IMR-90 (cell line): ENCODE measurements at regions not wholly inside any gene's neighbourhood (a gene's known extent, or its start where the extent isn't known, plus 50 kb on each side); places are given as distances from the start of the nearest gene placed in this dataset.

Experiments used
- ATAC-seq: fragments of 200-7000 bp; cut with Tn5 transposase; 2 replicates; pipeline ENCODE4 v1.9.1; 2020; ENCODE audit warnings: low read depth, mild to moderate bottlenecking, moderate library complexity
- BruUV-seq: library from RNA; stranded (reverse); fragments of 400-500 nt; replicated peaks from 2 replicates; lab custom pipeline; 2021; lab: Mats Ljungman, UMichigan
- CTCF ChIA-PET: fragments of 300-600 bp; formaldehyde crosslinking; extraction: SDS; loops from one replicate; lab custom pipeline; 2021; ENCODE audit warnings: antibody characterized with exemption; lab: Yijun Ruan, JAX
- POLR2A ChIA-PET: fragments of 300-600 bp; sonication (Branson Sonifier 250); formaldehyde crosslinking; loops from one replicate; lab custom pipeline; 2022; ENCODE audit warnings: antibody characterized with exemption; ENCODE audit not compliant: unreplicated experiment; lab: Charles Lee
- DNase-seq: peaks from one replicate; pipeline ENCODE4 v3.0.0; 2013
- H2AFZ ChIP-seq: replicated peaks from 2 replicates; pipeline ENCODE3; 2013; ENCODE audit warnings: low read length, mild to moderate bottlenecking; ENCODE audit not compliant: poor library complexity
- H2AK5ac ChIP-seq: 2 replicates; pipeline ENCODE4 v1.6.1; 2013; ENCODE audit warnings: low read depth, low read length, inconsistent platforms
- H2AK9ac ChIP-seq: replicated peaks from 2 replicates; pipeline ENCODE3; 2013; ENCODE audit warnings: mild to moderate bottlenecking, low read depth, low read length, moderate library complexity; ENCODE audit not compliant: poor library complexity
- H2BK120ac ChIP-seq: 2 replicates; pipeline ENCODE4 v1.6.1; 2013; ENCODE audit warnings: low read depth, low read length, inconsistent platforms
- H2BK15ac ChIP-seq: 3 replicates; pipeline ENCODE4 v1.6.1; 2013; ENCODE audit warnings: low read depth, low read length, inconsistent platforms
- H2BK20ac ChIP-seq: 2 replicates; pipeline ENCODE4 v1.6.1; 2013; ENCODE audit warnings: low read depth, mild to moderate bottlenecking, inconsistent platforms, low read length, moderate library complexity
- H2BK5ac ChIP-seq: 2 replicates; pipeline ENCODE4 v1.6.1; 2013; ENCODE audit warnings: mild to moderate bottlenecking, low read depth, low read length, inconsistent platforms; ENCODE audit not compliant: poor library complexity, severe bottlenecking
- H3K14ac ChIP-seq: replicated peaks from 2 replicates; pipeline ENCODE4 v1.6.1; 2013; ENCODE audit warnings: low read depth, low read length, inconsistent platforms
- H3K18ac ChIP-seq: 2 replicates; pipeline ENCODE4 v1.6.1; 2013; ENCODE audit warnings: low read depth, low read length, control low read depth
- H3K23ac ChIP-seq: 2 replicates; pipeline ENCODE4 v1.6.1; 2013; ENCODE audit warnings: low read depth, low read length, inconsistent platforms
- H3K27ac ChIP-seq: 2 replicates; pipeline ENCODE4 v1.5.1; 2013; ENCODE audit warnings: mild to moderate bottlenecking, control low read depth, low read length; ENCODE audit not compliant: insufficient read depth
- H3K27me3 ChIP-seq: 2 replicates; pipeline ENCODE4 v1.6.1; 2013; ENCODE audit warnings: low read length; ENCODE audit not compliant: control insufficient read depth, insufficient read depth
- H3K36me3 ChIP-seq: 2 replicates; pipeline ENCODE4 v1.6.1; 2013; ENCODE audit warnings: low read length, mixed read lengths; ENCODE audit not compliant: control insufficient read depth, insufficient read depth
- H3K4ac ChIP-seq: 2 replicates; pipeline ENCODE4 v1.6.1; 2013; ENCODE audit warnings: low read depth, low read length, inconsistent platforms
- H3K4me1 ChIP-seq: 2 replicates; pipeline ENCODE4 v1.6.1; 2013; ENCODE audit warnings: low read length, mixed read lengths; ENCODE audit not compliant: control insufficient read depth, insufficient read depth
- H3K4me2 ChIP-seq: 2 replicates; pipeline ENCODE4 v1.6.1; 2013; ENCODE audit warnings: low read depth, mild to moderate bottlenecking, control low read depth, low read length, moderate library complexity
- H3K4me3 ChIP-seq: 2 replicates; pipeline ENCODE4 v1.5.1; 2013; ENCODE audit warnings: low read depth, mild to moderate bottlenecking, control low read depth, low read length, moderate library complexity; ENCODE audit not compliant: insufficient read depth
- H3K56ac ChIP-seq: 2 replicates; pipeline ENCODE4 v1.6.1; 2013; ENCODE audit warnings: low read length, inconsistent platforms; ENCODE audit not compliant: insufficient read depth; ENCODE audit errors: extremely low read depth
- H3K79me1 ChIP-seq, 2 experiments: 2 replicates each; pipeline ENCODE4 v1.6.1; 2013; ENCODE audit warnings: low read length in 2 of 2, inconsistent platforms in 1 of 2, low read depth in 1 of 2
- H3K9ac ChIP-seq: 2 replicates; pipeline ENCODE4 v1.6.1; 2013; ENCODE audit warnings: low read depth, low read length, control low read depth
- H3K9me1 ChIP-seq: 2 replicates; pipeline ENCODE4 v1.6.1; 2013; ENCODE audit warnings: low read length, inconsistent platforms; ENCODE audit not compliant: insufficient read depth
- H3K9me3 ChIP-seq: 2 replicates; pipeline ENCODE4 v1.6.1; 2013; ENCODE audit warnings: low read length; ENCODE audit not compliant: control insufficient read depth, insufficient read depth
- H4K20me1 ChIP-seq: 2 replicates; pipeline ENCODE4 v1.6.1; 2013; ENCODE audit warnings: low read length, inconsistent platforms; ENCODE audit not compliant: insufficient read depth
- H4K5ac ChIP-seq: 2 replicates; pipeline ENCODE4 v1.6.1; 2013; ENCODE audit warnings: mild to moderate bottlenecking, low read depth, low read length, control low read depth
- H4K8ac ChIP-seq, 2 experiments: 2 replicates each; pipeline ENCODE4 v1.6.1; 2013; ENCODE audit warnings: low read depth in 2 of 2, low read length in 2 of 2, control low read depth in 1 of 2, inconsistent platforms in 1 of 2
- H4K91ac ChIP-seq: 2 replicates; pipeline ENCODE4 v1.6.1; 2013; ENCODE audit warnings: low read depth, low read length, inconsistent platforms; ENCODE audit not compliant: insufficient read depth
- BHLHE40 ChIP-seq: fragments of 150-350 bp; IDR thresholded peaks from 2 replicates; pipeline ENCODE4 v1.6.1; 2016; ENCODE audit warnings: mild to moderate bottlenecking, low read depth, low read length
- CEBPB ChIP-seq: IDR thresholded peaks from 2 replicates; pipeline ENCODE4 v1.6.1; 2012; ENCODE audit warnings: low read depth, low read length, improper control_type of control experiment
- CHD1 ChIP-seq: IDR thresholded peaks from 2 replicates; pipeline ENCODE4 v1.6.1; 2012; ENCODE audit warnings: low read depth, low read length, improper control_type of control experiment
- FOS ChIP-seq: fragments of 150-350 bp; IDR thresholded peaks from 2 replicates; pipeline ENCODE4 v1.6.1; 2016; ENCODE audit warnings: low read depth, low read length
- MXI1 ChIP-seq: IDR thresholded peaks from 2 replicates; pipeline ENCODE4 v1.6.1; 2012; ENCODE audit warnings: low read depth, mild to moderate bottlenecking, low read length, moderate library complexity, borderline replicate concordance
- NFE2L2 ChIP-seq: fragments of 150-350 bp; IDR thresholded peaks from 2 replicates; pipeline ENCODE4 v1.6.1; 2016; ENCODE audit warnings: low read depth, mild to moderate bottlenecking, low read length
- POLR2A ChIP-seq: IDR thresholded peaks from 2 replicates; pipeline ENCODE4 v1.6.1; 2012; ENCODE audit warnings: mild to moderate bottlenecking, low read depth, low read length
- RAD21 ChIP-seq: IDR thresholded peaks from 2 replicates; pipeline ENCODE4 v1.6.1; 2012; ENCODE audit warnings: low read length, improper control_type of control experiment
- RFX5 ChIP-seq: IDR thresholded peaks from 2 replicates; pipeline ENCODE4 v1.8.0; 2012; ENCODE audit warnings: low read depth, mild to moderate bottlenecking, low read length, moderate library complexity
- SMC3 ChIP-seq: fragments of 150-350 bp; IDR thresholded peaks from 2 replicates; pipeline ENCODE4 v1.6.1; 2016; ENCODE audit warnings: low read depth, mild to moderate bottlenecking, antibody characterized with exemption, low read length, moderate library complexity
- dilution Hi-C: fragments of 300-500 bp; cut with HindIII; formaldehyde crosslinking; loops from one replicate; pipeline ENCODE4 v1.14.3; 2018; ENCODE audit warnings: low sequenced_read_pairs; ENCODE audit not compliant: unreplicated experiment
- in situ Hi-C: fragments of 300-500 bp; cut with MboI; formaldehyde crosslinking; loops from 3 replicates; pipeline ENCODE4 v1.14.3; 2019; ENCODE audit warnings: low sequenced_read_pairs, inconsistent platforms, mixed read lengths
- intact Hi-C: fragments of 100-400 bp; cut with micrococcal nuclease; formaldehyde crosslinking; loops from 2 replicates; pipeline ENCODE4 v1.10.0; 2022
- TF ChIP-seq, protein P1 (sequence below): conservative IDR thresholded peaks from 2 replicates; pipeline ENCODE4 v1.5.1; 2012; ENCODE audit warnings: mild to moderate bottlenecking, low read depth, low read length, improper control_type of control experiment
- TF ChIP-seq, protein P2 (sequence below): fragments of 150-350 bp; IDR thresholded peaks from 2 replicates; pipeline ENCODE4 v1.6.1; 2016; ENCODE audit warnings: low read depth, mild to moderate bottlenecking, low read length, moderate library complexity, borderline replicate concordance

DNA sequence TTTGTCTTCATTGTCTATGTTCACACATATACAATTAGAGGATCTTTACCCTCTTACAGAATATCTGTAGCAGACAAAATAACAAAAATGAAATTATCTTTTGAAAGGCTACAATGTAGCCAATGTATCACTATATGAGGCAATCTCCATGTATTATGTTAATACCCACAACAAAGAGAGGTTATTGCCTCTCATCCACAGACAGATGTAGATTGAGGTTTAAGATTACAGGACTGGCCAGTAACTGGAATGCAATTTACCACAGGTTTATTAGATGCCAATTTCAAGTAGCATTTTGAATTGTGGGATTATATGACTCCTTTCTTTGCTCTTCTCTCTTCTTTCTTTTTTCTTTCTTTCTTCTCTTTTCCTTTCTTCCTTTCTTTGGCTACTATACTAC lies 242.6 kb downstream of the ANKRD50 start:
- H2BK20ac ChIP-seq: no peak overlapping the region
- TF ChIP-seq BHLHE40 (no peak), FOS (no peak), POLR2A (no peak), MXI1 (no peak), NFE2L2 (no peak), CEBPB (no peak), RAD21 (no peak), RFX5 (no peak), CHD1 (no peak), SMC3 (no peak)
- TF ChIP-seq, protein P1, sequence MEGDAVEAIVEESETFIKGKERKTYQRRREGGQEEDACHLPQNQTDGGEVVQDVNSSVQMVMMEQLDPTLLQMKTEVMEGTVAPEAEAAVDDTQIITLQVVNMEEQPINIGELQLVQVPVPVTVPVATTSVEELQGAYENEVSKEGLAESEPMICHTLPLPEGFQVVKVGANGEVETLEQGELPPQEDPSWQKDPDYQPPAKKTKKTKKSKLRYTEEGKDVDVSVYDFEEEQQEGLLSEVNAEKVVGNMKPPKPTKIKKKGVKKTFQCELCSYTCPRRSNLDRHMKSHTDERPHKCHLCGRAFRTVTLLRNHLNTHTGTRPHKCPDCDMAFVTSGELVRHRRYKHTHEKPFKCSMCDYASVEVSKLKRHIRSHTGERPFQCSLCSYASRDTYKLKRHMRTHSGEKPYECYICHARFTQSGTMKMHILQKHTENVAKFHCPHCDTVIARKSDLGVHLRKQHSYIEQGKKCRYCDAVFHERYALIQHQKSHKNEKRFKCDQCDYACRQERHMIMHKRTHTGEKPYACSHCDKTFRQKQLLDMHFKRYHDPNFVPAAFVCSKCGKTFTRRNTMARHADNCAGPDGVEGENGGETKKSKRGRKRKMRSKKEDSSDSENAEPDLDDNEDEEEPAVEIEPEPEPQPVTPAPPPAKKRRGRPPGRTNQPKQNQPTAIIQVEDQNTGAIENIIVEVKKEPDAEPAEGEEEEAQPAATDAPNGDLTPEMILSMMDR: no peak
- TF ChIP-seq, protein P2, sequence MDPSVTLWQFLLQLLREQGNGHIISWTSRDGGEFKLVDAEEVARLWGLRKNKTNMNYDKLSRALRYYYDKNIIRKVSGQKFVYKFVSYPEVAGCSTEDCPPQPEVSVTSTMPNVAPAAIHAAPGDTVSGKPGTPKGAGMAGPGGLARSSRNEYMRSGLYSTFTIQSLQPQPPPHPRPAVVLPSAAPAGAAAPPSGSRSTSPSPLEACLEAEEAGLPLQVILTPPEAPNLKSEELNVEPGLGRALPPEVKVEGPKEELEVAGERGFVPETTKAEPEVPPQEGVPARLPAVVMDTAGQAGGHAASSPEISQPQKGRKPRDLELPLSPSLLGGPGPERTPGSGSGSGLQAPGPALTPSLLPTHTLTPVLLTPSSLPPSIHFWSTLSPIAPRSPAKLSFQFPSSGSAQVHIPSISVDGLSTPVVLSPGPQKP: no peak
- no peaks in the 10 kb centered on the region for H3K27me3 ChIP-seq
- H3K56ac ChIP-seq: no peak overlapping the region
- no peaks in the 10 kb centered on the region for H3K4me1 ChIP-seq
- no peak overlapping the region for H2BK5ac ChIP-seq
- H3K4ac ChIP-seq: no peak overlapping the region
- H2AFZ ChIP-seq: no peak overlapping the region
- no peak overlapping the region for H4K91ac ChIP-seq
- H3K4me3 ChIP-seq: no peak overlapping the region
- no peak overlapping the region for H4K5ac ChIP-seq
- H4K20me1 ChIP-seq: no peaks in the 10 kb centered on the region
- H2BK15ac ChIP-seq: no peak overlapping the region
- H3K9me1 ChIP-seq: no peaks in the 10 kb centered on the region
- no peak overlapping the region for H2BK120ac ChIP-seq
- no peak overlapping the region for H2AK9ac ChIP-seq
- no TSS peak for BruUV-seq
- no peak overlapping the region for H4K8ac ChIP-seq
- H3K36me3 ChIP-seq: no peaks in the 10 kb centered on the region
- intact Hi-C loops (no loop called here), in situ Hi-C loops (no loop called here), dilution Hi-C loops (no loop called here)
- no peak overlapping the region for H3K4me2 ChIP-seq
- POLR2A ChIA-PET: no interaction called here
- H3K9ac ChIP-seq: no peak overlapping the region
- DNase-seq (no peak), ATAC-seq (no peak)
- CTCF ChIA-PET: no interaction called here
- H3K18ac ChIP-seq: no peak overlapping the region
- no peaks in the 10 kb centered on the region for H3K79me1 ChIP-seq
- H3K23ac ChIP-seq: no peak overlapping the region
- H3K9me3 ChIP-seq: peaks cover 10% of the 10 kb centered on the region
- no peak overlapping the region for H2AK5ac ChIP-seq
- no peak overlapping the region for H3K27ac ChIP-seq
- no peak overlapping the region for H3K14ac ChIP-seq
